ENCODE measurements at regions not wholly inside any gene's neighbourhood (a gene's known extent, or its start where the extent isn't known, plus 50 kb on each side); places are given as distances from the start of the nearest gene placed in this dataset.
"Not testable (repeated sequence)": the region's sequence is repeated elsewhere in the genome, so short reads cannot be mapped to it uniquely, and the experiment has no call there.

- no CpG with 5 or more reads among the region's 2 CpGs for WGBS (ENCODE audit: extremely low coverage, insufficient coverage, low lambda C conversion rate)
- H4K8ac ChIP-seq (ENCODE audit: low read depth, low read length), result no peak overlapping the region
- H3K56ac ChIP-seq (ENCODE audit: low read length), result no peak overlapping the region
- no peaks in the 10 kb centered on the region for H3K36me3 ChIP-seq (ENCODE audit: control insufficient read depth, insufficient read depth, low read length)
- no peak overlapping the region for H3K4me3 ChIP-seq (ENCODE audit: low read length)
- H3K9ac ChIP-seq (ENCODE audit: low read length), result no peak overlapping the region
- H3K18ac ChIP-seq (ENCODE audit: low read length), result no peak overlapping the region
- no peaks in the 10 kb centered on the region for H3K27me3 ChIP-seq (ENCODE audit: insufficient read depth, low read length, poor library complexity)
- no peak overlapping the region for H3K27ac ChIP-seq (ENCODE audit: low read depth, low read length)
- no peak overlapping the region for H4K5ac ChIP-seq (ENCODE audit: low read length)
- no peaks in the 10 kb centered on the region for H3K79me2 ChIP-seq (ENCODE audit: control insufficient read depth, insufficient read depth, low read length)
- H3K4me1 ChIP-seq (ENCODE audit: control insufficient read depth, low read depth, low read length), result no peaks in the 10 kb centered on the region
- no peak overlapping the region for H2BK5ac ChIP-seq (ENCODE audit: low read length)
- no peak overlapping the region for H3K23ac ChIP-seq (ENCODE audit: low read length)
- H3K4me2 ChIP-seq (ENCODE audit: low read length), result no peak overlapping the region
- no peaks in the 10 kb centered on the region for H3K79me1 ChIP-seq (ENCODE audit: low read length)
- H3K4ac ChIP-seq (ENCODE audit: low read depth, low read length), result no peak overlapping the region
- no peak overlapping the region for H2BK15ac ChIP-seq (replicated peaks; ENCODE audit: low read depth)
- no peak overlapping the region for H2BK120ac ChIP-seq (ENCODE audit: low read depth, low read length)
- H2AK5ac ChIP-seq (ENCODE audit: low read length), result no peak overlapping the region
- no peak for DNase-seq
Observed at GRCh38 chr4:29372971-29373370, 1347.2 kb upstream of the PCDH7 start.

- Histone ChIP-seq H2BK5ac (ENCODE audit: low read length) (no peak overlapping the region), H3K4me1 (ENCODE audit: control insufficient read depth, low read depth, low read length) (no peaks in the 10 kb centered on the region)
Observed at GRCh38 chr4:29375716-29376115, 1344.5 kb upstream of the PCDH7 start.

GRCh38 chr4:29378237-29378636 is 1341.9 kb upstream of the PCDH7 start:
- not testable (repeated sequence) for H3K4me1 ChIP-seq (ENCODE audit: control insufficient read depth, low read depth, low read length); H3K56ac ChIP-seq (ENCODE audit: low read length); H3K4me3 ChIP-seq (ENCODE audit: low read length); H2AK5ac ChIP-seq (ENCODE audit: low read length); DNase-seq; H2BK15ac ChIP-seq (replicated peaks; ENCODE audit: low read depth); H3K4me2 ChIP-seq (ENCODE audit: low read length); H4K5ac ChIP-seq (ENCODE audit: low read length); H3K23ac ChIP-seq (ENCODE audit: low read length); H3K36me3 ChIP-seq (ENCODE audit: control insufficient read depth, insufficient read depth, low read length); H2BK120ac ChIP-seq (ENCODE audit: low read depth, low read length); H3K9ac ChIP-seq (ENCODE audit: low read length); H3K79me2 ChIP-seq (ENCODE audit: control insufficient read depth, insufficient read depth, low read length); H3K27me3 ChIP-seq (ENCODE audit: insufficient read depth, low read length, poor library complexity); H2BK5ac ChIP-seq (ENCODE audit: low read length); H3K18ac ChIP-seq (ENCODE audit: low read length); H3K79me1 ChIP-seq (ENCODE audit: low read length); H3K27ac ChIP-seq (ENCODE audit: low read depth, low read length); H3K4ac ChIP-seq (ENCODE audit: low read depth, low read length); H4K8ac ChIP-seq (ENCODE audit: low read depth, low read length)

More at GRCh38 chr4:29375716-29376115, 1344.5 kb upstream of the PCDH7 start:
- H4K5ac ChIP-seq (ENCODE audit: low read length), result no peak overlapping the region
- no peak overlapping the region for H3K56ac ChIP-seq (ENCODE audit: low read length)
- H3K23ac ChIP-seq (ENCODE audit: low read length), result no peak overlapping the region
- H3K4ac ChIP-seq (ENCODE audit: low read depth, low read length), result no peak overlapping the region
- no peak overlapping the region for H2BK15ac ChIP-seq (replicated peaks; ENCODE audit: low read depth)
- no peaks in the 10 kb centered on the region for H3K27me3 ChIP-seq (ENCODE audit: insufficient read depth, low read length, poor library complexity)
- H4K8ac ChIP-seq (ENCODE audit: low read depth, low read length), result no peak overlapping the region
- H3K18ac ChIP-seq (ENCODE audit: low read length), result no peak overlapping the region
- H3K27ac ChIP-seq (ENCODE audit: low read depth, low read length), result no peak overlapping the region
- H3K4me3 ChIP-seq (ENCODE audit: low read length), result no peak overlapping the region
- WGBS (ENCODE audit: extremely low coverage, insufficient coverage, low lambda C conversion rate), result no CpG with 5 or more reads among the region's 1 CpG
- H3K9ac ChIP-seq (ENCODE audit: low read length), result no peak overlapping the region
- H3K79me1 ChIP-seq (ENCODE audit: low read length), result no peaks in the 10 kb centered on the region
- peak; percentile 4 for DNase-seq
- no peak overlapping the region for H2BK120ac ChIP-seq (ENCODE audit: low read depth, low read length)
- no peaks in the 10 kb centered on the region for H3K36me3 ChIP-seq (ENCODE audit: control insufficient read depth, insufficient read depth, low read length)
- H3K4me2 ChIP-seq (ENCODE audit: low read length), result no peak overlapping the region
- no peaks in the 10 kb centered on the region for H3K79me2 ChIP-seq (ENCODE audit: control insufficient read depth, insufficient read depth, low read length)
- H2AK5ac ChIP-seq (ENCODE audit: low read length), result no peak overlapping the region

GRCh38 chr4:29390921-29391320 is 1329.2 kb upstream of the PCDH7 start:
- Histone ChIP-seq H4K5ac (ENCODE audit: low read length) (no peak overlapping the region), H3K27me3 (ENCODE audit: insufficient read depth, low read length, poor library complexity) (no peaks in the 10 kb centered on the region), H2BK15ac (replicated peaks; ENCODE audit: low read depth) (no peak overlapping the region), H3K56ac (ENCODE audit: low read length) (no peak overlapping the region), H3K9ac (ENCODE audit: low read length) (no peak overlapping the region), H3K4me1 (ENCODE audit: control insufficient read depth, low read depth, low read length) (no peaks in the 10 kb centered on the region), H2BK5ac (ENCODE audit: low read length) (no peak overlapping the region), H3K4me3 (ENCODE audit: low read length) (no peak overlapping the region), H4K8ac (ENCODE audit: low read depth, low read length) (no peak overlapping the region), H2BK120ac (ENCODE audit: low read depth, low read length) (no peak overlapping the region), H3K79me2 (ENCODE audit: control insufficient read depth, insufficient read depth, low read length) (no peaks in the 10 kb centered on the region), H3K23ac (ENCODE audit: low read length) (no peak overlapping the region), H3K4me2 (ENCODE audit: low read length) (no peak overlapping the region), H2AK5ac (ENCODE audit: low read length) (no peak overlapping the region), H3K27ac (ENCODE audit: low read depth, low read length) (no peak overlapping the region), H3K36me3 (ENCODE audit: control insufficient read depth, insufficient read depth, low read length) (no peaks in the 10 kb centered on the region), H3K4ac (ENCODE audit: low read depth, low read length) (no peak overlapping the region), H3K18ac (ENCODE audit: low read length) (no peak overlapping the region), H3K79me1 (ENCODE audit: low read length) (no peaks in the 10 kb centered on the region)
- WGBS (ENCODE audit: extremely low coverage, insufficient coverage, low lambda C conversion rate), result no CpG with 5 or more reads among the region's 1 CpG
- no peak for DNase-seq

DNA sequence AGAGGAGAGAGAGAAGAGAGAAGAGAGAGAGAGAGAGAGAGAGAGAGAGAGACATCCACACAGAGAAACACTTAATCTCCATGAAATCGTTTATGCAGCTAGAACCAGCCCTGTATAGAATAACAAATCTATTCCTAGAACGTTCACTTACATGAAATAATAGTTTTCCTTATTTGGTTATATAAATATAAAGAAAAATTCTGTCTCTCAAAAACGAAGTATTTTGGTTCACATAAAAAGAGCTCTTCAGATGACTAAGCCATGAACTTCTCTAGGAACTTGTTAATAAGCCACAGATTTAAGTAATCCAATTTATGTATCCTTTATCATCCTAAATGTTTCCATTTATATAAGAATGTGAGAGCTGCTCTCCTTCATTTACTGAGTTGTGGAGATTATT is 1315.1 kb upstream of the PCDH7 start:
- no peaks in the 10 kb centered on the region for H3K27me3 ChIP-seq (ENCODE audit: insufficient read depth, low read length, poor library complexity)
- no peak overlapping the region for H3K4ac ChIP-seq (ENCODE audit: low read depth, low read length)
- H3K36me3 ChIP-seq (ENCODE audit: control insufficient read depth, insufficient read depth, low read length), result no peaks in the 10 kb centered on the region
- no peaks in the 10 kb centered on the region for H3K79me2 ChIP-seq (ENCODE audit: control insufficient read depth, insufficient read depth, low read length)
- no peaks in the 10 kb centered on the region for H3K79me1 ChIP-seq (ENCODE audit: low read length)
- no peak overlapping the region for H2AK5ac ChIP-seq (ENCODE audit: low read length)
- no peak overlapping the region for H2BK5ac ChIP-seq (ENCODE audit: low read length)
- H2BK120ac ChIP-seq (ENCODE audit: low read depth, low read length), result no peak overlapping the region
- no peaks in the 10 kb centered on the region for H3K4me1 ChIP-seq (ENCODE audit: control insufficient read depth, low read depth, low read length)
- H3K18ac ChIP-seq (ENCODE audit: low read length), result no peak overlapping the region
- H4K5ac ChIP-seq (ENCODE audit: low read length), result no peak overlapping the region
- no peak for DNase-seq
- H3K4me3 ChIP-seq (ENCODE audit: low read length), result no peak overlapping the region
- WGBS (ENCODE audit: extremely low coverage, insufficient coverage, low lambda C conversion rate), result no CpG with 5 or more reads among the region's 3 CpGs
- H2BK15ac ChIP-seq (replicated peaks; ENCODE audit: low read depth), result no peak overlapping the region
- H3K4me2 ChIP-seq (ENCODE audit: low read length), result no peak overlapping the region
- no peak overlapping the region for H3K27ac ChIP-seq (ENCODE audit: low read depth, low read length)
- H3K23ac ChIP-seq (ENCODE audit: low read length), result no peak overlapping the region
- no peak overlapping the region for H3K9ac ChIP-seq (ENCODE audit: low read length)
- no peak overlapping the region for H3K56ac ChIP-seq (ENCODE audit: low read length)
- no peak overlapping the region for H4K8ac ChIP-seq (ENCODE audit: low read depth, low read length)

DNA sequence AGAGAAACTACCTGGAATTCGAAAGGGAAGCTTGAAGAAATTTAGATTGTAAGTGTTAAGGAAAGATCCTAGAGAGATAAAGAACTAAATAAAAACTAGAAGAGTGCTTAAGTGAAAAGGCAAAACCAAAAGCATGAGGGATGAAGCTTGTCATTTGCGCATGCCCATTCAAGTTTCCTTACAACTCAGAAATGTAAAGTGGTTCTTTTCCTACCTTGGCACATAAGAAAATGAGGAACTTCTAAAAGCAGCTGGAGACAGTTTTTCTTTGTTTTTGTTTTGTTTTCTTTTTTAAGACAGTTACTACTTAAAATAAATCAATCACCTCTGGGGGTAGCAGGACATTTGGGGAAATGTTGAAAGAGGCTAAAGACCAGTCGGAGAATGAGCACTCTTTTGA is 1304.4 kb upstream of the PCDH7 start:
- 100% methylated on average over 1 of the region's 3 CpGs for WGBS (ENCODE audit: extremely low coverage, insufficient coverage, low lambda C conversion rate)
- no peak overlapping the region for H2BK5ac ChIP-seq (ENCODE audit: low read length)

More for the DNA sequence above, 1304.4 kb upstream of the PCDH7 start:
- no peak overlapping the region for H2BK120ac ChIP-seq (ENCODE audit: low read depth, low read length)
- no peak overlapping the region for H4K5ac ChIP-seq (ENCODE audit: low read length)
- H3K27ac ChIP-seq (ENCODE audit: low read depth, low read length), result no peak overlapping the region
- H3K27me3 ChIP-seq (ENCODE audit: insufficient read depth, low read length, poor library complexity), result no peaks in the 10 kb centered on the region
- H3K4me1 ChIP-seq (ENCODE audit: control insufficient read depth, low read depth, low read length), result no peaks in the 10 kb centered on the region
- H3K4me3 ChIP-seq (ENCODE audit: low read length), result no peak overlapping the region
- H4K8ac ChIP-seq (ENCODE audit: low read depth, low read length), result no peak overlapping the region
- no peak overlapping the region for H2AK5ac ChIP-seq (ENCODE audit: low read length)
- H3K56ac ChIP-seq (ENCODE audit: low read length), result no peak overlapping the region
- H3K79me2 ChIP-seq (ENCODE audit: control insufficient read depth, insufficient read depth, low read length), result no peaks in the 10 kb centered on the region
- no peak for DNase-seq
- H3K23ac ChIP-seq (ENCODE audit: low read length), result no peak overlapping the region
- H3K36me3 ChIP-seq (ENCODE audit: control insufficient read depth, insufficient read depth, low read length), result no peaks in the 10 kb centered on the region
- no peak overlapping the region for H3K18ac ChIP-seq (ENCODE audit: low read length)
- no peak overlapping the region for H3K4me2 ChIP-seq (ENCODE audit: low read length)
- H2BK15ac ChIP-seq (replicated peaks; ENCODE audit: low read depth), result no peak overlapping the region
- no peak overlapping the region for H3K4ac ChIP-seq (ENCODE audit: low read depth, low read length)
- H3K79me1 ChIP-seq (ENCODE audit: low read length), result no peaks in the 10 kb centered on the region
- H3K9ac ChIP-seq (ENCODE audit: low read length), result no peak overlapping the region

Measured in mesendoderm (in vitro differentiated cells).